ENCODE measurements at regions not wholly inside any gene's neighbourhood (a gene's known extent, or its start where the extent isn't known, plus 50 kb on each side); places are given as distances from the start of the nearest gene placed in this dataset.
"Not testable (repeated sequence)": the region's sequence is repeated elsewhere in the genome, so short reads cannot be mapped to it uniquely, and the experiment has no call there.

DNA sequence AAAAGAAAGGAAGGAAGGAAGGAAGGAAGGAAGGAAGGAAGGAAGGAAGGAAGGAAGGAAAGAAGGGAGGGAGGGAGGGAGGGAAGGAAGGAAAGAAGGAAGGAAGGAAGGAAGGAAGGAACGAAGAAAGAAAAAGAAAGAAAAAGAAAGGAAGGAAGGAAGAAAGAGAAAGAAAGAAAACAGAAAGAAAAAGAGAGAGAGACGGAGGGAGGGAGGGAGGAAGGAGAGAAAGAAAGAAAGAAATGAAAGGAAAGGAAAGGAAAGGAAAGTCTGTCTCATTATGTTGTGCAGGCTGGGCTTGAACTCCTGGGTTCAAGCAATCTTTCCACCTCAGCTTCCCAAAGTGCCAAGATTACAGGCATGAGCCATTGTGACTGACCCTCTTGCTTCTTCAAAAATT is 118.9 kb downstream of the ADSS2 start:
- TF ChIP-seq, protein P1, sequence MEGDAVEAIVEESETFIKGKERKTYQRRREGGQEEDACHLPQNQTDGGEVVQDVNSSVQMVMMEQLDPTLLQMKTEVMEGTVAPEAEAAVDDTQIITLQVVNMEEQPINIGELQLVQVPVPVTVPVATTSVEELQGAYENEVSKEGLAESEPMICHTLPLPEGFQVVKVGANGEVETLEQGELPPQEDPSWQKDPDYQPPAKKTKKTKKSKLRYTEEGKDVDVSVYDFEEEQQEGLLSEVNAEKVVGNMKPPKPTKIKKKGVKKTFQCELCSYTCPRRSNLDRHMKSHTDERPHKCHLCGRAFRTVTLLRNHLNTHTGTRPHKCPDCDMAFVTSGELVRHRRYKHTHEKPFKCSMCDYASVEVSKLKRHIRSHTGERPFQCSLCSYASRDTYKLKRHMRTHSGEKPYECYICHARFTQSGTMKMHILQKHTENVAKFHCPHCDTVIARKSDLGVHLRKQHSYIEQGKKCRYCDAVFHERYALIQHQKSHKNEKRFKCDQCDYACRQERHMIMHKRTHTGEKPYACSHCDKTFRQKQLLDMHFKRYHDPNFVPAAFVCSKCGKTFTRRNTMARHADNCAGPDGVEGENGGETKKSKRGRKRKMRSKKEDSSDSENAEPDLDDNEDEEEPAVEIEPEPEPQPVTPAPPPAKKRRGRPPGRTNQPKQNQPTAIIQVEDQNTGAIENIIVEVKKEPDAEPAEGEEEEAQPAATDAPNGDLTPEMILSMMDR (IDR thresholded peaks at IDR 0.05): not testable (repeated sequence)
- TF ChIP-seq POLR2A (IDR thresholded peaks at IDR 0.05): not testable (repeated sequence)

All from lower leg skin (tissue), 3 donors.